Stimulated activated CD8-positive, alpha-beta memory T cell treated with anti-CD3 and anti-CD28 coated beads, Interleukin-7, amount 100 ng/mL, for 1 hour (primary cell): ENCODE measurements at regions not wholly inside any gene's neighbourhood (a gene's known extent, or its start where the extent isn't known, plus 50 kb on each side); places are given as distances from the start of the nearest gene placed in this dataset.
"Not testable (repeated sequence)": the region's sequence is repeated elsewhere in the genome, so short reads cannot be mapped to it uniquely, and the experiment has no call there.

Experiments
- DNase-seq, 2 donors: peaks; one replicate each; pipeline ENCODE4 v3.0.0-alpha.2; 2020; ENCODE audit warnings: low read depth in 2 of 2

DNA sequence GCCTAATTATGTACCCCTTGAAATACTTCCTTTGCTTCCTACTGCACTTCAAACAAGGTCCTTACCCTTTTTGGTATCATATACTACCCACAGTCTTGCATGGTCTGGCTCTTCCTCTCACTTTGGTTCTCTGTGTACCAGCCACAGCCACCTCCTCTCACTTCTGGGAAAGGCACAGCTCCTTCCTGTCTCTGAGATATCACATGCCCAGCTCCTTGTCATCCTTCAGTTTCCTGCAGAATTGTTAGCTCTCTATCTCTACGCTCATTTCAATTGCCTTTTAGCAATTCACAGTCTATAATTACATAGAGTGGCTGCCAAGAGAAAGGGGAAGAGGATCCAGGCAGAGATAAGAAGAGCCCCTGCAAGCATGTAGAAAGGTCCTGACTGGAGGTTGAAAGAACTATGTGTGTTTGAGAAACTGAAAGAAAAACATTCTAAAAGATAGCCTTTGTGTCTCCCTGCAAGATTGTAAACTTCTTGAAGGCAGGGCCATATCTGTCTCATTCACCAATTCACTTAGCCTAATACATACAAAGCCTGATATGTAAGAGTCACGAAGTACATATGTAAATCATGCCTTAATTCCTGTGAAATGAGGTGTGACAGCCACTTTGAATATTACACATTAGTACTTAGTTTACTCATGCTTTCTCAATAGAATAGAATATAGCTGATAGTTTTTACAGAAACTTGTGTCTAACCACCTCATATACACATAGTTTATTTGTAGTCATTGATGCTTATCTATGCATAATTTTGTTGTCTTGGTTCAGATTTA lies 933.1 kb downstream of the DIAPH3 start:
- no peak for DNase-seq

DNA sequence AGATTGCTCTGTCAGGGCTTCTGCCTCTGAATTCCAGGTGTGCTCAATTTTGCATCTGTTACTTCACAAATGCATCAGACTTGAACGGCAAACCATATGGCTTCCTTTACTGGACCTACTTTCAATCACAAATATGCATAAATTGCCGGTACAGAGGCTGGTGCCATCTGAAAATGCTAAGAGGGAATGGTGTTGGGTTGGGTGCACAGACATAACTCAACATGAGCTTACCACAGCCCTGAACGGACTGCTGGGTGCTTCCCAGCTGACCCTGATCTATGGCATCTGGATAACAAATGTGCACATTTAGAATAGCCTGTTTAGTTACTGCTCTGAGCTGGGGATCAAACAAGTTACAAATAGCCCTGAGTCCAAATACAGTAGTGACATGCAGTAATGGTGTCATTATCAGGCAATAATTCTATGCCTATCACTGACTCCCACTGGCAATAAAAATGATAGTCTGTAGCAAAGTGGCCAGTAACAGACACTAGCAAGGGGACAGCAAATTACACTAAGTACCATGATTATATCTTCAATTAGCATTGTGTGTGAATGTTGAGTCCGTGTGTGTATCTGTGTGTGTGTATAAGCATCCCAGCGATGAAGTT lies 927.3 kb downstream of the DIAPH3 start:
- DNase-seq, result no peak

GRCh38 chr13:59236944-59237343 lies 926.8 kb downstream of the DIAPH3 start:
- no peak for DNase-seq

- DNase-seq, result no peak
These were observed 916.6 kb downstream of the DIAPH3 start for GRCh38 chr13:59247171-59247570.

DNA sequence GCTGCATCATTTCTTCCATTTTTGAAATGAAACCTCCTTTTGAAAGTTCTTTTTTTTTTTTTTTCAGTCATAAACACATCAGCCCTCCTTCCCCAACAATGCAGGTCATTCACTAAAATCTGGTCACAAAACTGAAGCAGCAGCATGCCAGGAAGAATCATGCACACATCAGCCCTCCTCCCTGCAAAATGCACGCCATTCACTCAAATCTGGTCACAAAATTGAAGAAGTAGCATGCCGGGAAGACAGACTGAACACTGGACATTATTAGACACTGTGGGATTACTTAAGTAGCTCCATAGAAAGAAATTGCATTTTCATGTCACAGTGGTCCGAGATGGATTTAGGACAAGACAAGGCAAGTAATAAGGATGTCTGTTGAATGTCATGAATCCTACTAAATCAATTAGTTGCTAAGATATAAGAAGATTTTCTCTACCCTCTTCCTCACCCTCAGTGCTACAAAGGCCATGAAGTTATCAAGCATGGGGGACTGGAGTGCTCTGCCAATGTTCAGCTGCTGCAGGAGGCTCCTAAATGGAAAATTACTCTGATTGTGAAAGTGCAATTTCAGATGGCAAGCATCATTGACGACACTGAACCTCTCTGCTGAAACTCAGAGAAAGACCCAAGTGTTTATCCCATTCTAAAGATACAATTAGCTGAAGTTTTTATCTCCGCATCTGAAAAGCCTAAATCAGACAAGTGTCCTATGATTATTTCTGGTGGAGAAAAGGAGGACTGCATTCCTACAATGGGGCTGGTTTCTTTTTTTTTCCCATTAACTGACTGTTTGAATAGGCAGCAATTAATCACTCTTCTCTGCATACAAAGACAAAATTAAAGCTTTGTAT lies 913.2 kb downstream of the DIAPH3 start:
- DNase-seq, result no peak

GRCh38 chr13:59259165-59260000 lies 904.3 kb downstream of the DIAPH3 start:
- DNase-seq, result no peak

DNA sequence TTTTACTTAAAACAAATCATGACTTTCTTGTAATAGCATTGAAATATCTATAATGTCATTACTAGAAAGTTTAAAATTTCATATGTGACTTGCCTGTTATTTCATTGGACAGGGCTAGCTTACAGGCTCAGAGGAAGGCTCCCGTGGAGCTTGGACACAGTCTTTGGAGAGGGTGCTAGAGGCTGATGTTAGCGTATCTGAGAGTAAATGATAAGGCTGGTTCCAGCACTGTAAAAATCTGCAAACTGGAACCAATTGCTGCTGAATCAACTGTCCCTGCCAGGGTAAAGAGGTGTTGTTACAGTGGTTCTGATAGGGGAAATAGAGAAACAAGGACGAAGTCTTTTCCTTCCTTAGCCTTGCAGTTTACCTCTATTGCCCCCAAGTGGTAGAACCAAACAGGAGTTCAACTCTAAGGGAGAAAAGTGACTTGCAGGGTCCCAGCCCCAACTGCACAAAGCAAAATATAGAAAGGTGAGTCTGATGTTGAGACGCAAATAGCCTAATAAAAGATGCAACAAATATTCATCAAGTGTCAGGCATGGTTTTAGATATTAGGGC lies 901.7 kb downstream of the DIAPH3 start:
- DNase-seq, result no peak

DNA sequence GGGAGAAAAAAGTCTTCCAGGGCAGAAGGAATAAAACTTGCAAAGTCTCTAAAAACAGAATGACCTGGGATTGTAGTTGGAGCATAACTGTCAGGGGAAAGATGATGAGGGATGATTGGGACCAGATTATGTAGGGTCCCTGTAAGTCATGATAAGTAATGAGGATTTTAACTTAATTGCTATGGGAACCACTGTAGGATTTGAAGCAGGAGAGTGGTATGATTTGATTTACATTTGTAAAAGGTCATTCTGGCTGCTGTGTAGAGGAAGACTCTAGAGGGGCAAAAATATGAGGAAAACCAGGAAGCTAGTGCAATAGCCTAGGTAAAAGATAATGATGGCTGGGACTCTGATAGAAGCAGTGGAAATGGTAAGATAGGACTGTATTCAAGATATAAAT lies 900.2 kb downstream of the DIAPH3 start:
- DNase-seq, result no peak

- no peak for DNase-seq
These were observed 897.2 kb downstream of the DIAPH3 start for GRCh38 chr13:59266478-59267063.

- DNase-seq, result no peak
These were observed 894.3 kb downstream of the DIAPH3 start for GRCh38 chr13:59269476-59269875.

DNA sequence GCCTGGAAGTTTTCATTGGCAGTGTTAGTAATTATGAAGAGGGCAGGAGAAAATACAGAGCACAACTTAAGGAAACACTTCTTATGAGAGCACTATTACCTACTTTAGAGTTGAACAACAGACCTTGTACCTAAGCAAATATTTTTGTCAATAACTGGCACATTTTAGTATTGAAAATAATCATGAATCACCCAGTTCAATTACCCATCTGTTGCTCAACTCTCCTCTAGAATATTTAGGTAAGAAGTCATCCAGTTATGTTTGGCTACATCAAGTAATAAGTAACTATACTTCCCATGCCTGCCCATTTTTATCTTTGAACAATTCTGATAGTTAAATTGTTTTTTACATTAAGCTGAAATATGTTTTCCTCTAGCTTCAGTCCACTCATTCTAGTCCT lies 893.4 kb downstream of the DIAPH3 start:
- DNase-seq, result no peak

DNA sequence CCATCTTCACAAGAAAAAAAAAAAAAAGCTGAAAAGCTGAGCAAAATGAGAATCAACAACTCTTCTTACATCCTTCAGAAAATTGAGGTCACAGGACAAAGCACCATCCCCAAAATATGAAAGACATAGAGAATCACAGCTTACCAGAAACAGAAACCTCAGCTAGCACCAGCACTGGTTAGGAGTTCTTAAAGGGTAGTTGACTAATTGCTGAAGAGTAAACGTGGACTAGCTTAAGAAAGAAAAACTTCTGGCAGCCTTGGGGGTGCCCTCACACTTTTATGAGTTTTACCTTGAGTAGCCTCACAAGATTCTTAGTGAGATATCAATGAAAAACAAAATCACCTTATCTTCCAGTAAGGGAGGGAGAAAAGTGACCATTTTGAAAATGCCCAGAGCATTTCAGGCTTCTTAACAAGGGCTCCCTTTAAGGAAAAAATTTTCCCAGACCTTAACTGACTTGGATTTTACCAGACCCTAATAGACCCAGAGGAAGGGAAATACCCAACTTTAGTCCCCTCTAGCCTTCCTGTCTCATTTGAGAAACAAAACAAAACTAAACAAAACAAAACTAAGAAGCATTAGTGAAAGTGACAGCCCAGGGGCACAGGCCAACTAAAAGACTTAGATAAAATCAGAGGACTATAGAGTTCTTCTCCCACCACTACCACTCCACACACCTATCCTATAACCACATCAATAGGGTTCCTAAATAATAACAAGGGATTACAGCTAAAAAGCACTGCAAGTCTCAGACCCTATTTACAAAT lies 888.6 kb downstream of the DIAPH3 start:
- DNase-seq, result no peak

- no peak for DNase-seq
These were observed 887.3 kb downstream of the DIAPH3 start for GRCh38 chr13:59276436-59276835.

- DNase-seq, result no peak
These were observed 886.6 kb downstream of the DIAPH3 start for GRCh38 chr13:59277106-59277505.

- no peak for DNase-seq
These were observed 884.7 kb downstream of the DIAPH3 start for GRCh38 chr13:59279028-59279427.

- DNase-seq, result no peak
These were observed 884.2 kb downstream of the DIAPH3 start for GRCh38 chr13:59279576-59279975.

- DNase-seq, result no peak
These were observed 883.4 kb downstream of the DIAPH3 start for GRCh38 chr13:59280297-59280696.

DNA sequence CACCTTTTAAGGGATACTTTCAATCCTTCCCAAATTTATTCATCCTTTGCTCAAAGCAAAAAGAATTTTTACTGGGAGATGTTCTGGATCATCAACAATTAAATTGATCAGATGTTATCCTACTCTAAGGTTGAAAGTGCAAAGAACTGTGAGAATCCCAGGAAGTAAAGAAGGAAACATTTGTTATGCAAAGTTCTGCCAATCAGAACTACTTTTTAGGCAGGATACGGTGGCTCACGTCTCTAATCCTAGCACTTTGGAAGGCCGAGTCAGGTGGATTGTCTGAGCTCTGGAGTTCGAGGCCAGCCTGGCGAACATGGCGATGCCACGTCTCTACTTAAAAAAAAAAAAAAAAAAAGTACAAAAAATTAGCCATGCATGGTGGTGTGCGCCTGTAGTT lies 882.3 kb downstream of the DIAPH3 start:
- DNase-seq, result no peak

DNA sequence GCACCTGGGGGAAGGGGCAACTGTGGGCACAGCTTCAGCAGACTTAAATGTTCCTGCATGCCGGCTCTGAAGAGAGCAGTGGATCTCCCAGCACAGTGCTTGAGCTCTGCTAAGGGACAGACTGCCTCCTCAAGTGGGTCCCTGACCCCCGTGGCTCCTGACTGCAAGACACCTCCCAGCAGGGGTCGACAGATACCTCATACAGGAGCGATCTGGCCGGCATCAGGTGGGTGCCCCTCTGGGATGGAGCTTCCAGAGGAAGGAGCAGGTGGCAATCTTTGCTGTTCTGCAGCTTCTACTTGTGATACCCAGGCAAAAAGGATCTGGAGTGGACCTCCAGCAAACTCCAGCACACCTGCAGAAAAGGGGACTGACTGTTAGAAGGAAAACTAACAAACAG lies 871.5 kb downstream of the DIAPH3 start:
- not testable (repeated sequence) for DNase-seq

DNA sequence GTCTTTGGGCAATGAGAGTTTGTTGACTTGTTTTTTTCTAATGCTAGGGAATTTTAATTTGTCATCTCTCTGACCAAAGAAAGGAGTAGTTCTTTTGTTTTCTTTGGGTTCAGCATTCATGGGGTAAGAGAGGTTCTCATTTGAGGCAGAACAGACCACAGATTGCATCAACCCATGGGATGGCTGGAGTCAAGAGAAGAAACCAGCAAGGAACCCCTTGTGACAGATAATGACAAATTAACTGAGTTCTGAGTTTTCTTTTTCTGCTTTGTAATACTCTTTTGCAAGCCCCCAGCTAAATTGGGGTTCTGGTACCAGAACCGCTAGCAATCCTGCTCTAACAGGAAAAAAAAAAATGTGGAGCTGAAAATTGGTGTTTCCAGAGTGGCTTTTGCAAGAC lies 864.1 kb downstream of the DIAPH3 start:
- DNase-seq, result no peak
